ENCODE measurements at regions not wholly inside any gene's neighbourhood (a gene's known extent, or its start where the extent isn't known, plus 50 kb on each side); places are given as distances from the start of the nearest gene placed in this dataset.

- no peak for TF ChIP-seq CTCF (IDR thresholded peaks at IDR 0.05; ENCODE audit: low read length)
- TF ChIP-seq EZH2 (IDR thresholded peaks at IDR 0.05; ENCODE audit: borderline replicate concordance, low read length): no peak
These were observed 104.8 kb downstream of the SREK1 start for GRCh38 chr5:66248874-66249273.
